ENCODE measurements at regions not wholly inside any gene's neighbourhood (a gene's known extent, or its start where the extent isn't known, plus 50 kb on each side); places are given as distances from the start of the nearest gene placed in this dataset.

GRCh38 chr4:38490753-38491446 lies 173.1 kb upstream of the KLF3 start (continued):
- TF ChIP-seq KLF13 (CRISPR knock-in tag; IDR thresholded peaks at IDR 0.05): no peak
- TF ChIP-seq MIER2 (CRISPR knock-in tag; IDR thresholded peaks at IDR 0.05): peak; percentile 57; the same call in 1 of the 2 replicates
- TF ChIP-seq ISL2 (CRISPR knock-in tag; IDR thresholded peaks at IDR 0.05): peak; percentile 95
- no peak for TF ChIP-seq ZNF549 (CRISPR knock-in tag; IDR thresholded peaks at IDR 0.05)
- no peak for TF ChIP-seq GTF2F1 (IDR thresholded peaks at IDR 0.05; ENCODE audit: low read length)
- TF ChIP-seq, protein P1, sequence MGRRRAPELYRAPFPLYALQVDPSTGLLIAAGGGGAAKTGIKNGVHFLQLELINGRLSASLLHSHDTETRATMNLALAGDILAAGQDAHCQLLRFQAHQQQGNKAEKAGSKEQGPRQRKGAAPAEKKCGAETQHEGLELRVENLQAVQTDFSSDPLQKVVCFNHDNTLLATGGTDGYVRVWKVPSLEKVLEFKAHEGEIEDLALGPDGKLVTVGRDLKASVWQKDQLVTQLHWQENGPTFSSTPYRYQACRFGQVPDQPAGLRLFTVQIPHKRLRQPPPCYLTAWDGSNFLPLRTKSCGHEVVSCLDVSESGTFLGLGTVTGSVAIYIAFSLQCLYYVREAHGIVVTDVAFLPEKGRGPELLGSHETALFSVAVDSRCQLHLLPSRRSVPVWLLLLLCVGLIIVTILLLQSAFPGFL (CRISPR knock-in tag; IDR thresholded peaks at IDR 0.05): no peak
- TF ChIP-seq NRL (CRISPR knock-in tag; IDR thresholded peaks at IDR 0.05; ENCODE audit: borderline replicate concordance): no peak
- no peak for TF ChIP-seq SMARCC2 (IDR thresholded peaks at IDR 0.05)
- TF ChIP-seq ZNF33A (CRISPR knock-in tag; IDR thresholded peaks at IDR 0.05; ENCODE audit: borderline replicate concordance): no peak
- TF ChIP-seq MAFG (CRISPR knock-in tag; IDR thresholded peaks at IDR 0.05): no peak
- no peak for TF ChIP-seq FLYWCH1 (CRISPR knock-in tag; IDR thresholded peaks at IDR 0.05)
- no peak for TF ChIP-seq ZNF781 (CRISPR knock-in tag; IDR thresholded peaks at IDR 0.05; ENCODE audit: borderline replicate concordance, not compliant biosample characterization)
- no peak for TF ChIP-seq MAFK (conservative IDR thresholded peaks at IDR 0.05 in 1 of 2, IDR thresholded peaks at IDR 0.05 in 1 of 2; ENCODE audit: low read length in 2 of 2)
- peak; percentile 67; the same call in 1 of the 2 replicates for TF ChIP-seq NR2C2 (CRISPR knock-in tag; IDR thresholded peaks at IDR 0.05; ENCODE audit: borderline replicate concordance)
- TF ChIP-seq ZSCAN21 (CRISPR knock-in tag; IDR thresholded peaks at IDR 0.05; ENCODE audit: borderline replicate concordance): peak; percentile 73; the same call in 1 of the 2 replicates
- TF ChIP-seq IKZF1 (IDR thresholded peaks at IDR 0.05): no peak
- no peak for TF ChIP-seq RBAK (CRISPR knock-in tag; IDR thresholded peaks at IDR 0.05)
- TF ChIP-seq ZNF567 (CRISPR knock-in tag; IDR thresholded peaks at IDR 0.05; ENCODE audit: borderline replicate concordance): no peak
- TF ChIP-seq HOXD1 (CRISPR knock-in tag; IDR thresholded peaks at IDR 0.05): peak; percentile 69; the same call in 1 of the 2 replicates
- no peak for TF ChIP-seq HMGA1 (CRISPR knock-in tag; conservative IDR thresholded peaks at IDR 0.05)
- TF ChIP-seq THAP11 (CRISPR knock-in tag; IDR thresholded peaks at IDR 0.05): peak; percentile 65
- TF ChIP-seq ZBTB21 (CRISPR knock-in tag; IDR thresholded peaks at IDR 0.05): no peak
- TF ChIP-seq SRSF9 (IDR thresholded peaks at IDR 0.05; ENCODE audit: borderline replicate concordance, insufficient read depth, low read depth, low read length, poor library complexity, severe bottlenecking): no peak
- peak; percentile 77 for TF ChIP-seq ZNF543 (CRISPR knock-in tag; IDR thresholded peaks at IDR 0.05)
- peak; percentile 77 for TF ChIP-seq PPARG (CRISPR knock-in tag; conservative IDR thresholded peaks at IDR 0.05)
- no peak; the same call in 1 of the 2 replicates for TF ChIP-seq ZNF101 (CRISPR knock-in tag; IDR thresholded peaks at IDR 0.05; ENCODE audit: borderline replicate concordance, low read depth)
- peak; percentile 73; the same call in 1 of the 2 replicates for TF ChIP-seq SIX1 (CRISPR knock-in tag; IDR thresholded peaks at IDR 0.05; ENCODE audit: borderline replicate concordance)
- TF ChIP-seq FOXP1 (IDR thresholded peaks at IDR 0.05): no peak
- peak; percentile 85 for TF ChIP-seq FOXP1 (CRISPR knock-in tag; IDR thresholded peaks at IDR 0.05)
- no peak for TF ChIP-seq ETV6 (CRISPR knock-in tag; conservative IDR thresholded peaks at IDR 0.05)
- no peak for TF ChIP-seq SMYD3 (CRISPR knock-in tag; IDR thresholded peaks at IDR 0.05)
- peak; percentile 55; the same call in 1 of the 2 replicates for TF ChIP-seq ZBTB34 (CRISPR knock-in tag; IDR thresholded peaks at IDR 0.05)
- TF ChIP-seq ZNF501 (CRISPR knock-in tag; IDR thresholded peaks at IDR 0.05): peak; percentile 54; the same call in 1 of the 2 replicates
